GM12874 (cell line): ENCODE measurements at regions not wholly inside any gene's neighbourhood (a gene's known extent, or its start where the extent isn't known, plus 50 kb on each side); places are given as distances from the start of the nearest gene placed in this dataset.

Source experiments
- TF ChIP-seq, protein P1 (sequence below): IDR thresholded peaks from 2 replicates; pipeline ENCODE4 v1.5.1; 2011; ENCODE audit warnings: low read depth, mild to moderate bottlenecking, control low read depth, low read length, moderate library complexity; ENCODE audit not compliant: insufficient read depth

DNA sequence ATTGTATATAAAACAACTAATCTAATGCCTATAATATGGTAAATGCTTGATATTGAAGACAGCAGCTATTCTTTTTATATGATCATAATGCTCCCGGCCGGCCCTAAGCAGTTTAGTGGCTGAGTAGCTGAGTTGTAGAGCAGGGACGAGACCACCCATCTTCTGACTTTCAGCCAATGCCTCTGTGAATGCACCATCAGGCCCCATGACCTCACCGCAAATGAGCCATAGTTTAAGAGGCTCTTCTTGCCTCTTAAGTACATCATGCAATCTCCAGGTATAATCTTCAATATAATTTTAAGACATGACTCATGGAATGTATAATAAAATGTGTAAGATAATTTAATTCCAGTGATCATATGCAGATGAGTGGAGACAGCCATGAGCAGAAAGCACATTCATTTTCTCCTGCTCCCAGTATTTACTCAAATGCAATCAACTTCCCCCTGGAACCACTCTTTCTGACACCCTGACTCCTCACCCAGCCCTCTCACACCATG, 78.9 kb upstream of the SNX9 start:
- TF ChIP-seq, protein P1, sequence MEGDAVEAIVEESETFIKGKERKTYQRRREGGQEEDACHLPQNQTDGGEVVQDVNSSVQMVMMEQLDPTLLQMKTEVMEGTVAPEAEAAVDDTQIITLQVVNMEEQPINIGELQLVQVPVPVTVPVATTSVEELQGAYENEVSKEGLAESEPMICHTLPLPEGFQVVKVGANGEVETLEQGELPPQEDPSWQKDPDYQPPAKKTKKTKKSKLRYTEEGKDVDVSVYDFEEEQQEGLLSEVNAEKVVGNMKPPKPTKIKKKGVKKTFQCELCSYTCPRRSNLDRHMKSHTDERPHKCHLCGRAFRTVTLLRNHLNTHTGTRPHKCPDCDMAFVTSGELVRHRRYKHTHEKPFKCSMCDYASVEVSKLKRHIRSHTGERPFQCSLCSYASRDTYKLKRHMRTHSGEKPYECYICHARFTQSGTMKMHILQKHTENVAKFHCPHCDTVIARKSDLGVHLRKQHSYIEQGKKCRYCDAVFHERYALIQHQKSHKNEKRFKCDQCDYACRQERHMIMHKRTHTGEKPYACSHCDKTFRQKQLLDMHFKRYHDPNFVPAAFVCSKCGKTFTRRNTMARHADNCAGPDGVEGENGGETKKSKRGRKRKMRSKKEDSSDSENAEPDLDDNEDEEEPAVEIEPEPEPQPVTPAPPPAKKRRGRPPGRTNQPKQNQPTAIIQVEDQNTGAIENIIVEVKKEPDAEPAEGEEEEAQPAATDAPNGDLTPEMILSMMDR, result no peak

DNA sequence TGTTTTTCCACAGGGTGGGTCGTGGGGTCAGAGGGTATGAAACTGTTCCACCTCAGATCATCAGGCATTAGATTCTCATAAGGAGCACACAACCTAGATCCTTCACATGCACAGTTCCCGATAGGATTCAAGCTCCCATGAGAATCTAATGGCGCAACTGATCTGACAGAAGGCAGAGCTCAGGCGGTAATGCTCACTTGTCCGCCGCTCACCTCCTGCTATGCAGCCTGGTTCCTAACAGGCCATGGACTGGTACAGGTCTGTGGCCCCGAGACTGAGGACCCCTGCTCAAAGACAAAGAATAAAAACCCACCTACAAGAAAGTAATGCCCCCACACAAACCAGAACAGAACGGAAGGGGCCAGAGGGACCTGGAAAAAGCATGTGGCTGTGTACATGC, 76.1 kb upstream of the SNX9 start:
- TF ChIP-seq, protein P1, result no peak

DNA sequence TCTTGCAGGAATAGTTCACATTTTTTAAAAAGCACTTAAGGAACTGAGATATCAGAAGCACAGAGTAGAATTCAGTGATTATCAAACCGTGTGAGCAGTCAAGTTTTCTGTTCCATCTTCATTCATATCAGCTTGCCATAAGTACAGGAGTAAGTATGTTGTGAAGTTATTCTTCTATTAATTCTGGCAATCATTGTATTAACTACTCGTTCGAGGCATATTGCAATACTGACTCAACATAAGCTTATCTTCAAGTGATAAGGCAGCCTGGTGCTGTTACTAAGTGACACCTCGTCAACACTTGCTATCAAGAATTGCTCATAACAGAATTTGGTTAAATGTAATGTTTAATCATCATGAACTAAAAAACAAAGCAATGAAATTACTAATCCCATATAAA, 75.7 kb upstream of the SNX9 start:
- TF ChIP-seq, protein P1, result no peak

DNA sequence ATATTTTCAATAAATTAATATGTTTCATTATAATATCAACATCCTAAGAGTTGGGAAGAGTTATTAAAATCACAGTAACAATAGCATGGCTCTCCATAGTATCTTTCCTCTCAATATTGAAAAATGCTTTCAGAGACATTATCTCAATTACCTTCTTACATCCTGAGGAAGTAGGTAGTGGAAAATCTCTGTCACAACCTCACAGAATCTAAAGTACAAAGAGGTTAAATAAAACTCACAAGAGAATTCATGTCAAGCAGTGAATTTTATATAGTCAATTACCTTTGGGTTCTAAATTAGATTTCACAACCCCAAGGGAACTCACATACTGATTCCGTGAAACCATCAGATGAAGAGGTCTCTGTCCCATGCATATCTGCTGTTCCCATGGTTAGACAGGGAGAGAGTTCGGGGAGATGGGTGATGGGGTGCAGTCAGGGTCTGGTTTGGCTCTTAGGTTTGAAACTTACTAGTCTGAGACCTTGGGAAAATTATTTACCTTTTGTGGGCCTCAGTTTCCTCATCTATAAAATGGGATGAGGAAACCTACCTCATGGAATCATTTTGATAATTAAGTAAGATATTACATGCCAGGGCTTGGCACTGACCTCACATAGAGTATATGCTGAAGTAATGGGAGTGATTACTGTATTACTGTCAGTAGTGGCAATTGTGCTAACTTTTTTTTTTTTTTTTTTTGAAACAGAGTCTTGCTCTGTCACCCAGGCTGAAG, 74.0 kb upstream of the SNX9 start:
- TF ChIP-seq, protein P1, result no peak

DNA sequence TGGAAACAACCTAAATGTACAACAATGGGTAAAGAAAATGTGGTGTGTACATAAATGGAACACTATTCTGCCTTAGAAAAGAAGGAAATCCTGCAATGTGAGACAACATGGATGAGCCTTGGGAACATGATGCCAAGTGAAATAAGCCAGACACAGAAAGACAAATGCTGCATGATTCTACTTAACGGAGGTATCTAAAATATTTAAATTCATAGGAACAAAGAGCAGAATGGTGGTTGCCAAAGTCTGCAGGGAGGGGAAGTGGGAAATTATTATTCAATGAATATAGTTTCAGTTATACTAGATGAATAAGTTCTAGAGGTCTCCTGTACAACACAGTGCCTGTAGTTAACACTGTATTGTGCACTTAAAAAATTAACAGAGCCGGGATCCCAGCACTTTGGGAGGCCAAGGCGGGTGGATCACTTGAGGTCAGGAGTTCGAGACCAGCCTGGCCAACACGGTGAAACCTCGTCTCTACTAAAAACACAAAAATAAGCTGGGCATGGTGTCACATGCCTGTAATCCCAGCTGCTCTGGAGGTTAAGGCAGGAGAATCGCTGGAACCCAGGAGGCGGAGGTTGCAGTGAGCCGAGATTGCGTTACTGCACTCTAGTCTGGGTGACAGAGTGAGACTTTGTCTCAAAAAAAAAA, 71.4 kb upstream of the SNX9 start:
- TF ChIP-seq, protein P1, result no peak

DNA sequence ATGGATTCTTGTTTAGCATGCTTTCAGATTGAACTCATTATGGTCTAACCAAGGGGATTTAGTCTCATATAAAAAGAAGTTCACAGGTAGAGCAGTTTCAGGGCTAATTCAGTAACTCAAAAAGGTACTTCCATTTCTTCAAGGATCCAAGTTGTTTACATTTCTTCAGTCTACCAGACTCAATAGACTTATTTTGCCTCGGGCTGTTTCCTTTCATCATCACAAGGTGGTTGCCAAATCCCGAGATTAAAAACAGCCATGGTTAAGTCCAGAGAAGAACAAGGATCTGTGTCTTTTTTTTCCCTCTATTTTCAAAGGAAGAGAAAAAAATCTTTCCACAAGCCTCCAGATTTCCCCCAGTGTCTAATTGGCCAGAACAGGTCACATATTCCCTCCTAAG, 69.8 kb upstream of the SNX9 start:
- TF ChIP-seq, protein P1, result no peak

DNA sequence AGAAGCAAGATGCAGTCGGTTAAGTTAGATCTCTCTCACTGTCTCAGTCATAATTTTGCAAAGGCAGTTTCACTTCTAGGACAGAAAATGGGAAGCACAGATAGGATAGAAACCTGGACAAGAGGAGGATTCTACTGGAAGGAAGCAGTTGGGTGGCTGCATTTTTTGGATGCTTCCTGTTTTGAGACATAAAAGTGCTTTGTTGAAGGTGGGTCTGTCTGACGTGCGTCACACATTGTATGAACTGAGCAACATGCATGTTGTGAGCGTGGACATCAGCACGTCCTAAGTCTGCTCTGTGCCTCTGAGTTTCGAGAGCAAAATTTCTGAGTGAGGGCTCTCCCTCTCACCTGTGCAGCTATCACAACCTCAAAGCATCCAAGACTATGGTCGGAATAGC, 68.7 kb upstream of the SNX9 start:
- TF ChIP-seq, protein P1, result no peak
